ENCODE measurements at regions not wholly inside any gene's neighbourhood (a gene's known extent, or its start where the extent isn't known, plus 50 kb on each side); places are given as distances from the start of the nearest gene placed in this dataset.
"Not testable (repeated sequence)": the region's sequence is repeated elsewhere in the genome, so short reads cannot be mapped to it uniquely, and the experiment has no call there.

DNA sequence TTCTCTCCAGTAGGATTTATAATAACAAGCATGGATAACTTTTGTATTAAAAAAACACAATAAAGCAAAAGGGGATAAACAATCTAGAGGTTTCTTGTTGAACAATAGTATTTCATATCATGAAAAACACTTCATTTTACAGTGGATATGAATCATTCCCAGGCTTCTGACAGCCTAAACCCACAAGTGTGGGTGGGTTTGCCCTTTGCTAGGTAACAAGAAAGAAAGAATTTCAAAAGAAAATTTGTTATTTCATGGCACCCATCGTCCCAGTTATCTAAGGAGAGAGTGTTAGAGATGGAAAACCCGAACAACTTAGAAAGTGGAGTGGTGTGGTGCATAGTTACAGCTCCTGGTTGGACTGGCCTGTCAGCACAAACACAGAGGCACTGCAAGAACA, 76.1 kb upstream of the GPR6 start:
- ChIA-PET POLR2A (no interaction called here), CTCF (interaction anchor here (0.6 kb wide), 1 partner anchor 17 kb away, joined by 4 read pairs; no protein-coding TSS in a partner anchor)
- no peak for TF ChIP-seq FOXA1 (IDR thresholded peaks at IDR 0.05)
- TF ChIP-seq NFRKB (IDR thresholded peaks at IDR 0.05): no peak
- no peak for TF ChIP-seq HDGF (IDR thresholded peaks at IDR 0.05; ENCODE audit: borderline replicate concordance)
- no peak for TF ChIP-seq FOXM1 (IDR thresholded peaks at IDR 0.05; ENCODE audit: borderline replicate concordance)
- TF ChIP-seq FOXK2 (IDR thresholded peaks at IDR 0.05): no peak
- no peak for TF ChIP-seq ELF4 (IDR thresholded peaks at IDR 0.05)
- TF ChIP-seq CTBP1 (IDR thresholded peaks at IDR 0.05; ENCODE audit: borderline replicate concordance): no peak
- TF ChIP-seq PKNOX1 (IDR thresholded peaks at IDR 0.05): no peak
- no peak for TF ChIP-seq LEF1 (IDR thresholded peaks at IDR 0.05; ENCODE audit: borderline replicate concordance)
- TF ChIP-seq SUZ12 (IDR thresholded peaks at IDR 0.05): no peak
- no peak for TF ChIP-seq BHLHE40 (IDR thresholded peaks at IDR 0.05; ENCODE audit: borderline replicate concordance)
- TF ChIP-seq TARDBP (IDR thresholded peaks at IDR 0.05): no peak
- TF ChIP-seq L3MBTL2 (conservative IDR thresholded peaks at IDR 0.05): no peak
- no peak for TF ChIP-seq SP1 (IDR thresholded peaks at IDR 0.05)
- TF ChIP-seq ARNT (IDR thresholded peaks at IDR 0.05): no peak
- no peak for DNase-seq (ENCODE audit: extremely low spot score)

GRCh38 chr6:109902870-109903269, 75.2 kb upstream of the GPR6 start:
- CTCF ChIA-PET: no interaction called here
- POLR2A ChIA-PET: no interaction called here
- DNase-seq (ENCODE audit: extremely low spot score): no peak
- no peak for TF ChIP-seq L3MBTL2 (conservative IDR thresholded peaks at IDR 0.05)
- TF ChIP-seq HDGF (IDR thresholded peaks at IDR 0.05; ENCODE audit: borderline replicate concordance): no peak
- no peak for TF ChIP-seq SUZ12 (IDR thresholded peaks at IDR 0.05)
- TF ChIP-seq CTBP1 (IDR thresholded peaks at IDR 0.05; ENCODE audit: borderline replicate concordance): no peak
- no peak for TF ChIP-seq TARDBP (IDR thresholded peaks at IDR 0.05)
- TF ChIP-seq BHLHE40 (IDR thresholded peaks at IDR 0.05; ENCODE audit: borderline replicate concordance): no peak

DNA sequence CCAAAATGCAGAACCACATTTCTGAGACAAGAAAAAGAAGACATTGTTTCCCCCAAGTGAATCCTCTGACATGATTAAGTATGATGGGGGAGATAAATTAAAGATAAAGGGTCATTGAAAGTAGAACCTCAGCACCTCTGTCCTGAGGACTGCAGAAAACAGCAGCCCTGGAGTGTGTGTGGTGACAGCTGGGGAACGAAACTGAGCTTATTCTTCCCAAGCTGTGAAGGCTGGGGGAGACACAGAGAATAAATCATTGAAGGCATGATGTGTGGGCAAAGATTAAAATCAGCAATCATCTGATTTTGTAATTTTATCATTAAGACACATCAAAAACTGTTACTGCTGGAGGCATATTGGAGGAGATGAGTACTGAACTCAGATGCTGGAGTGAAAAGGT, 67.5 kb upstream of the GPR6 start:
- TF ChIP-seq LEF1 (IDR thresholded peaks at IDR 0.05; ENCODE audit: borderline replicate concordance) (no peak), ELF4 (IDR thresholded peaks at IDR 0.05) (no peak), TARDBP (IDR thresholded peaks at IDR 0.05) (no peak), FOXM1 (IDR thresholded peaks at IDR 0.05; ENCODE audit: borderline replicate concordance) (no peak), ZNF384 (IDR thresholded peaks at IDR 0.05) (no peak), FOXK2 (IDR thresholded peaks at IDR 0.05) (no peak), SUZ12 (IDR thresholded peaks at IDR 0.05) (no peak), NFRKB (IDR thresholded peaks at IDR 0.05) (no peak), L3MBTL2 (conservative IDR thresholded peaks at IDR 0.05) (no peak), ARNT (IDR thresholded peaks at IDR 0.05) (no peak), BHLHE40 (IDR thresholded peaks at IDR 0.05; ENCODE audit: borderline replicate concordance) (no peak), FOXA1 (IDR thresholded peaks at IDR 0.05) (no peak), SP1 (IDR thresholded peaks at IDR 0.05) (no peak), CTBP1 (IDR thresholded peaks at IDR 0.05; ENCODE audit: borderline replicate concordance) (no peak)

DNA sequence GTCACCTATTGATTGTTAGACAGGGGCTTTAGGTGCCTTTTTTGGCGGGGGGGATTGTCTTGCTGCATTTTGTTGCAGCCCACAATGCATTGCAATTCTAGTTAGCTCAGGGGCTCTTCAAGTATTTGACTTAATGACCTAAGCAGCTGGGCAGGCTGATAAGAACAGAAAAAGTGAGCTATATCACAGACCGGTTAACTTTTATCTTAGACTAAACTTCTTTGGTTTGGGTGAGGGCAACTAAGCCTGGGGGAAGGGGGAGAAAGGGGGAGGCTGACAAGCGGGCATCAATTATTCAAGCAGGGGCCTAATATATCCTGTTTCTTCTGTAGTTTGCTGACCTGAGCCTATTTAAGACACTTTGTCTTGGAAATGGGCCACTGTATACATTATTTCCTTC, 66.0 kb upstream of the GPR6 start:
- CTCF ChIA-PET: interaction anchor here (0.6 kb wide), 1 partner anchor 86 kb away, joined by 4 read pairs; no protein-coding TSS in a partner anchor
- no peak for DNase-seq (ENCODE audit: extremely low spot score)
- POLR2A ChIA-PET: no interaction called here
- TF ChIP-seq FOXM1 (IDR thresholded peaks at IDR 0.05; ENCODE audit: borderline replicate concordance) (no peak), CTBP1 (IDR thresholded peaks at IDR 0.05; ENCODE audit: borderline replicate concordance) (no peak), HDGF (IDR thresholded peaks at IDR 0.05; ENCODE audit: borderline replicate concordance) (no peak), BHLHE40 (IDR thresholded peaks at IDR 0.05; ENCODE audit: borderline replicate concordance) (no peak), ZNF384 (IDR thresholded peaks at IDR 0.05) (no peak), ELF4 (IDR thresholded peaks at IDR 0.05) (no peak), L3MBTL2 (conservative IDR thresholded peaks at IDR 0.05) (no peak), NFRKB (IDR thresholded peaks at IDR 0.05) (no peak), FOXA1 (IDR thresholded peaks at IDR 0.05) (no peak), ARNT (IDR thresholded peaks at IDR 0.05) (no peak), FOXK2 (IDR thresholded peaks at IDR 0.05) (no peak), SUZ12 (IDR thresholded peaks at IDR 0.05) (no peak)

More for the DNA sequence above, 67.5 kb upstream of the GPR6 start:
- DNase-seq (ENCODE audit: extremely low spot score): no peak
- ChIA-PET POLR2A (no interaction called here), CTCF (no interaction called here)

DNA sequence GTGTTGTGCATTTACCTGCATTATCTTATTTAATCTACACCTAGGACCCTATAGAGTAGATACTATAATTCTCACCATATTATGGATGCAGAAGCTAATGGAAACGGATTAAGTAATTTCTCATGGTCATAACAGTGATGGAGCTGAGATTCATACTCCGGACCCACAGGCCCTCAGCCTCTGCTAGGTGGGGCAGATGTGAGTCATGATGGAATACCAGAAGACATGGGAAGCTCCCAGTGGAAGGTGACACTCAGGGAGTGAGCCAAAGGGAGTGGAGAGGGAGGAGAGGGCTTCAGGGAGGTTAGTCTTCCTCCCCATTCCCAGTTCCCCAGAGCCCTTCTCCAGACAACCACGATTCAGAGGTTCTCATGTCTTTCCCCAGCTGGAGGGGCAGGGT, 65.2 kb upstream of the GPR6 start:
- ChIA-PET POLR2A (no interaction called here), CTCF (no interaction called here)
- TF ChIP-seq CTBP1 (IDR thresholded peaks at IDR 0.05; ENCODE audit: borderline replicate concordance) (no peak), FOXM1 (IDR thresholded peaks at IDR 0.05; ENCODE audit: borderline replicate concordance) (no peak), SUZ12 (IDR thresholded peaks at IDR 0.05) (no peak), ELF4 (IDR thresholded peaks at IDR 0.05) (no peak), ARNT (IDR thresholded peaks at IDR 0.05) (no peak), FOXA1 (IDR thresholded peaks at IDR 0.05) (no peak), BHLHE40 (IDR thresholded peaks at IDR 0.05; ENCODE audit: borderline replicate concordance) (no peak)

DNA sequence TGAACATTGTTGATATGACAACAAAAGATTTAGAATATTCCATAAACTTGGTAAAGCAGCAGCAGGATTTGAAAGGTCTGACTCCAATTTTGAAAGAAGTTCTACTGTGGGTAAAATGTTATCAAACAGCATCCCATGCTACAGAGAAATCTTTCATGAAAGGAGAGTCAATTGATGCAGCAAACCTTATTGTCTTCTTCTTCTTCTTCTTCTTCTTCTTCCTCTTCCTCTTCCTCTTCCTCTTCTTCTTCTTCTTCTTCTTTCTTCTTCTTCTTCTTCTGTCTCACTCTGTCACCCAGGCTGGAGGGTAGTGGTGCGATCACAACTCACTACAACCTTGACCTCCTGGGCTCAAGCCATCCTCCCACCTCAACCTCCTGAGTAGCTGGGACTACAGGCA, 62.4 kb upstream of the GPR6 start:
- POLR2A ChIA-PET; DNase-seq (ENCODE audit: extremely low spot score); CTCF ChIA-PET: not testable (repeated sequence)

More for the DNA sequence above, 65.2 kb upstream of the GPR6 start:
- no peak for DNase-seq (ENCODE audit: extremely low spot score)

- CTCF ChIA-PET: no interaction called here
- POLR2A ChIA-PET: no interaction called here
- TF ChIP-seq TARDBP (IDR thresholded peaks at IDR 0.05) (no peak), SUZ12 (IDR thresholded peaks at IDR 0.05) (no peak)
- no peak for DNase-seq (ENCODE audit: extremely low spot score)
Observed at GRCh38 chr6:109916759-109917158, 61.4 kb upstream of the GPR6 start.

DNA sequence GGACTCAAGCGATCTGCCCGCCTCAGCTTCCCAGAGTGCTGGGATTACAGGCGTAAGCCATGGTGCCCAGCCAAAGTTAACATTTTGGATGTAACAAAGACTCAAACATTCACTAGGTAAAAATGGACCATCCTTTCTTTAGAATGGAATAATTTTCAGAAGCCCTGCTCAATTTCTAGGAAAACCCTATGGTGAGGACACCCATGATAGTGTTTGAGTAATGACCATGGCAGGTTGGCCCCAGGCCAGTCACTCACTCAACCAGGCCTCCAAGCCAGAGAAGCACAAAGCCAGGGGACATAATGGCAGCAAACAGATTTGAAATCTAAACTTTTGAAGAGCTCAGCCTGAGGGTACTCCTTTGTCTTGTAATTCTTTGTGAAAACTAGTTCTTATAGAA, 59.9 kb upstream of the GPR6 start:
- ChIA-PET POLR2A (no interaction called here), CTCF (no interaction called here)
- TF ChIP-seq PKNOX1 (IDR thresholded peaks at IDR 0.05) (no peak), CTBP1 (IDR thresholded peaks at IDR 0.05; ENCODE audit: borderline replicate concordance) (no peak), L3MBTL2 (conservative IDR thresholded peaks at IDR 0.05) (no peak), SUZ12 (IDR thresholded peaks at IDR 0.05) (no peak), FOXA1 (IDR thresholded peaks at IDR 0.05) (no peak), NFRKB (IDR thresholded peaks at IDR 0.05) (no peak), SP1 (IDR thresholded peaks at IDR 0.05) (no peak), FOXM1 (IDR thresholded peaks at IDR 0.05; ENCODE audit: borderline replicate concordance) (no peak), ZNF384 (IDR thresholded peaks at IDR 0.05) (no peak), LEF1 (IDR thresholded peaks at IDR 0.05; ENCODE audit: borderline replicate concordance) (no peak), TARDBP (IDR thresholded peaks at IDR 0.05) (no peak), BHLHE40 (IDR thresholded peaks at IDR 0.05; ENCODE audit: borderline replicate concordance) (no peak), HDGF (IDR thresholded peaks at IDR 0.05; ENCODE audit: borderline replicate concordance) (no peak), ELF4 (IDR thresholded peaks at IDR 0.05) (no peak), ARNT (IDR thresholded peaks at IDR 0.05) (no peak), FOXK2 (IDR thresholded peaks at IDR 0.05) (no peak)
- DNase-seq (ENCODE audit: extremely low spot score): no peak
